GM18498 (cell line): ENCODE measurements at regions not wholly inside any gene's neighbourhood (a gene's known extent, or its start where the extent isn't known, plus 50 kb on each side); places are given as distances from the start of the nearest gene placed in this dataset.
"Not testable (repeated sequence)": the region's sequence is repeated elsewhere in the genome, so short reads cannot be mapped to it uniquely, and the experiment has no call there.

Experiments
- ATAC-seq: cut with Tn5 transposase; IDR thresholded peaks from one replicate; pipeline ENCODE4 v1.9.1; 2021; ENCODE audit warnings: mild to moderate bottlenecking, moderate library complexity; ENCODE audit not compliant: unreplicated experiment

GRCh38 chr4:153877898-153878297 lies 89.0 kb upstream of the SFRP2 start:
- ATAC-seq = no peak

- no peak for ATAC-seq
These were observed 84.9 kb upstream of the SFRP2 start for GRCh38 chr4:153873741-153874140.

GRCh38 chr4:153866766-153867165 lies 77.9 kb upstream of the SFRP2 start:
- ATAC-seq = not testable (repeated sequence)

GRCh38 chr4:153852501-153852900 lies 63.6 kb upstream of the SFRP2 start:
- ATAC-seq = no peak

GRCh38 chr4:153850533-153851280 lies 61.8 kb upstream of the SFRP2 start:
- ATAC-seq = no peak

GRCh38 chr4:153844144-153844543 lies 55.3 kb upstream of the SFRP2 start:
- ATAC-seq = no peak
